NCI-H526 (cell line): ENCODE measurements at regions not wholly inside any gene's neighbourhood (a gene's known extent, or its start where the extent isn't known, plus 50 kb on each side); places are given as distances from the start of the nearest gene placed in this dataset.
"Not testable (repeated sequence)": the region's sequence is repeated elsewhere in the genome, so short reads cannot be mapped to it uniquely, and the experiment has no call there.

Experiments
- DNase-seq, 2 experiments: peaks; one replicate each; lab custom pipeline; 2025; lab: John Stamatoyannopoulos, UW

DNA sequence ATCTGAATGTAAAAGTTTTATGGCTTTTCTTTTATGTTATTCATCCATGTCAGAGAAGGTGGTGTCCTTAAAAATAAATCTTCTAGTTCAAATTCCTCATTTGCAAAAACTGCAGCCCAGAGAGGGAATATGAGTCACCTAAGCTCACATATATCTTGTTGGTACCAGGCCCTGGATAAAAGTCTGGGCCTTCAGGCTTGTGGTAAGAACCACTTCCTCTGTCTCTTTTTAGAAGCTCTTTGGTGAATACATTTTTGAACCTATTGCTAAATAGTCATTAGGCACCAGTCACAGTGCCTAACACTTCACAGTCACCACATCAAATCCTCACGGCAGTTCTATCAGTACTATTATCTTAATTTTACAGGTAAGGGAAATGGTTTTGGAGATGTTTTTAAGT lies 199.2 kb downstream of the KCNS3 start:
- DNase-seq = no peak

DNA sequence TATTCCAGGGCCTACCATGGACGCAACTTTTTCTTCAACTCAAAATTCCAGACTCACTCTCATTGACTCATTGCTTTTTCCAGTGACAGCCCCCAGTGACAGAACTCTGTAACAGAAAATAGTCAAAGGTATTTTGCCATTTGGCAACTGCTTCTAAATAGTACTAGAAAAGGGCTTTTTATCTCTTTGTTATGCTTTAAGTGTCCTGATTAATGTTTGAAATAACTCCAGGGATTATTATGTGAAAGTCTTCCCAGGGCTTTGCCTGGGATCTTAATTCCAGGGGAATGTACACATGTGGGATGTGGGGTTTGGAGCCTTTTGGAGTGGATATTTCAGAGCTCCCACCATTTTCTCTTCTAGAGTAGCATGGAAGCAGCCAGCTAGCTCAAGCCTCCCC lies 198.8 kb downstream of the KCNS3 start:
- no peak for DNase-seq

DNA sequence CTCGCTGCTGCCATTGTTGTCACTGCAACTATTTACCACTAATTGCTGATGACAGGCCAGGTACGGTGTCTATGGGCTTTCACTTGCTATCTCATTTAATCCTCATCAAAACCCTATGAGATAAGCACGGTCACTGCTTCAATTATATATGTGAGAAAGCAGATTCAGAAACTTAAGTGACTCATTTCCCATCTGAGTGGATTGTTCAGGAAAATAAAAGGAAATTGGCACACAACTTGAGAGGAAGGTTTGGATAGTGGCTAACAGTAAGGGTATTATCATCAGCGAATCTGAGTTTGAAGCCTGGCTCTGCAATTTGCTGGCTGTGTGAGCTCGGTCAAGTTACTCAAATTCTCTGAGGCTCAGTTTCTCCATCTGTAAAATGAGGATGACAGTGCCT lies 196.0 kb downstream of the KCNS3 start:
- DNase-seq = no peak

DNA sequence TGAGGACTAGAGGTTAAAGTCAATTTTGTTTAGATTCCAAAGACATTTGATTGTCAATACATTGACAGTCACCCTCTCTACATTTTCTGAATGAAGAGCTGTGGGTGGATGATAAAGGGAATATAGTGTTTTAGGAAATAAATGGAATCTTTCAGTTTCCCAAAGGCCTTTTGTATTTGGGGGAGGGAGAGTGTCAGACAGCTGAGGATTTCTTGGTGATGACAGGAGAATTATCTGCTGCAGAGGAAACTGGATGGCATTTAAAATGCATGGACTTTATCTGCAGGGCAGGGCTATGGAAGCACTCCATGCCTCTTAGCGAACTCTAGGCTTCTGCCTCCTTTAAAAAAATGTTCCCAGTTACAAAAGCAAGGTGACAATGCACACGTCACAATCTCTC lies 195.1 kb downstream of the KCNS3 start:
- DNase-seq = no peak

DNA sequence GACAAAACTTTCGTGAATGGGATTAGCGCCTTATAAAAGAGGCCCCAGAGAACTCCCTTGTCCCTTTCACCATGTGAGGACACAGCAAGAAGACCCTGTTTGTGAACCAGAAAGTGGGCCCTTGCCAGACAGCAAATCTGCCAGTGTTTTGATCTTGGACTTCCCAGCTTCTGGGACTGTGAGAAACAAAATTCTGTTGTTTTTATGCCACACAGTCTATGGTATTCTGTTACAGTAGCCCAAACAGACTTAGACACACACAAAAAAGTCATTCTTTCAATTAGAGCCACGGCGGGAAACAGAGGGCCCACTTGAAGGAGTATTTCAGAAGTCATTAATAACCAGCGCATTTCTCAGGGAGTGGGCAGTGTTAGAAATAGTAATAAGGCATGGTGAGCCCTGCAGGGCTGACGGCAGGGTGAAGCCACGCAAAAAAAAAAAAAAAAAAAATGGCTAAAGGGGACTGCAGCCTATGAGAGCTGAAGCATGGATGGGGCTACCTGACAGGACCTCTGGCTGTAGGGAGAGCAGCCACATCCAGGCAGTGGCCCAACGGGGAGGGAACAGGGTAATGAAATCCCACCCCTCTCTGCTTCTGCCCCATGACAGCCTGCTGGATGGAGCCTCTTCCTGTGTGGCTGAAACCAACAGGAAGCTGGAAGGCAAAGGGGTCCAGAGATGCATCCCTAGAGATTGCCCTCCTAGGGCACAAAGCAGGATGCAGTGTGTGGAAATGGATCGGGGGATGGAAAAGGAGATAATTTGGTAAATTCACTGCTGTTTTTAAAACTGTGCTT lies 189.3 kb downstream of the KCNS3 start:
- DNase-seq = no peak

DNA sequence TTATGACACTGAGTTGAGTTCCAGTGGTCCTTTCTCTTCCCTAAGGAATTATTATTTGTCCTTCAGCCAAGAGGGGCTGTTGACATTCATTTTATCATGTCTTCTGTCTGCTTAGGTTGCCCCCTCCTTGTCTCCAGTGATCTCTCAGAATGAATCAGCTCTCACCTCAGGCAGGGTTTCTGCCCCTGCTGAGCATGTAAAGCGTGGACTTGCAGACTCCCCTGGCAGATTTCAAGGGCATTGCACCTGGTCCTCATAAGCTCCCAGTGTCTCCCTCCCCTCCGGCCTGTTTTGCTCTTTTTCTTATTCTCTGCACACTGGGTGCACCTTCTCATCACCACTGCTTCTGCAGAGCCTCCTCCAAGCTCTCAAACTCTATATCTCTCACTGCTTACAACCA lies 188.4 kb downstream of the KCNS3 start:
- DNase-seq = no peak

DNA sequence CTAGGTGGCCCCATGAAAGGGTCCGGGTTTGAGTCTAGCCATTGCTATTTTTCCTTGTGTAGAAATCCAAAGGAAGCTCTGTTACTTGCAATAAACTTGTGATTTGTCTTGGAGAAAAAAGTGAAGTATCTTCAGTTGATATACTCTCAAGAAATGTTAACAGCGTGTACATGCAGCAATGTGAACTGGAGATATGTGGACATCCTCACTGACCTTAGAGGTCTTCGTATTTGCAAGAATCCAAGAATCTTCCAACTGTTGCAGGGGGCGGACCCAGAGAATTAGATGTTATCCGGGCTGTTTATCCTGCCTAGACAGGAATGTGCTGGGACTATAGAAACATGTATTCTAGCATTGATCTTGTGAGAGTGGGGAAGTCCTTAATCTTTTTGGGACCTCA lies 187.6 kb downstream of the KCNS3 start:
- no peak for DNase-seq

DNA sequence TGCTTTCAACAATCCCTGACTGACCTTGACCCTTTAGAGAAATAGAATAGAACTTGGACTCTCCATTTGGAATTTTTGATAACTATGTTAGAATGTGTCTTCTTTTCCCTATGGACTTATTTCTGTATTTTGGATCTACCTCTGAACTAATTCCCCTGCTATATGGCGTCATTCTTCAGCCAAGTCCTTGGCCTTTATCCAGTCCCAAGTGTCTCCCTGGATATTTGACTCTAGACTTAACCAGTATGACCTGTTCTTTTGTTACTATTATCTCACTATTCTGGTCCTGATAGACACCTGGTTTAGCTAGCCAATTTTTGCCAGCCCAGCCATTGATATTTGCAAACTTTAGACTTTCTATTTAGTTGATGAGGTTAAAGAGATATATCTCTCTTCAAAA lies 186.8 kb downstream of the KCNS3 start:
- no peak for DNase-seq

DNA sequence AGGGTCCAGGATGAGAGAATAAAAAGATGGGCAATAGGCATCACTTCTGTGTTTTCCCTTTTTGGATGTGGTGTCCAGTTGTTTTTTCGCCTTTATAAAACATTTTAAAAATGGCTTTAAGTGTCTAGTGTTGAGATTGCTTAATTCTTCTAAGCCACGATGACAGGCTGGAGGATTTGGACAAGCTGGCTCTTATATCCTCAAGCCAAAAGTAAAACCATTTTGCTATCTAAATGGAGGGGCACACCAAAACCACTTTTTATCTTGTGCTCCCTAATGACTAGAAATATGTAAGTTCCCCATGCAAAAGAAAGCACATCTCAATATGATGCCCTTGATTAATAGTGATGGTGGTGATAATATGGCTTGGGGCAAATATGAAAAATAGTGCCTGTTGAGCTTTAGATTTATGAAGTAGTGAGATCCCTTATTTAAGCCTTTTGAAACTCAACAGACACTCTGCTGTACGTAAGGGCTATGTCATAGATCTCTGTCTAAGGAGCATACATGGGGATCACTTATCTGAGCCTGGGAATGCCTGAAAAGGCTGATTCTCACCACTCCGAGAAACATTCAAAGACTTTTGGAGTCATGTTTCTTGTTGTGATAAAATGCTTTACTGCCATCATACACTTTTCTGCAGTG lies 185.5 kb downstream of the KCNS3 start:
- DNase-seq = no peak

DNA sequence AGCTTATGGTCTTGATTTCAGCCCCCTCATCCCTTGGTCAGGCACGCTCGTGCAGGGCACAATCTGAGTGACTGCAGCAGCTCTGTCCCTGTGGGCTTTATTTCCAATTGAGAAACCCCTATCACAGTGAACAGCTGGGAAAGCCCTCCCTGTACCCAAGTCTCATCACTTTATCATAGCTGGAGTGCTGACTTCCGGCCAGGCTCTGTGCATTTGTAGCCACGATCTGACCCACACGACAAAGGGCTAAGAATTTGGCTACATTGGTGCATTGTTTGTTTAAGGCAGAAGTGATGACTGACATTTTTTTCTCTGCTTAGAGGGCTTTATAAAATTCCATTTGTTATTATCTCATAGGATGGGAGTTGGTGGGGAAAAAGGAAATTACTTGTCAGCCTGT lies 184.4 kb downstream of the KCNS3 start:
- DNase-seq = no peak

DNA sequence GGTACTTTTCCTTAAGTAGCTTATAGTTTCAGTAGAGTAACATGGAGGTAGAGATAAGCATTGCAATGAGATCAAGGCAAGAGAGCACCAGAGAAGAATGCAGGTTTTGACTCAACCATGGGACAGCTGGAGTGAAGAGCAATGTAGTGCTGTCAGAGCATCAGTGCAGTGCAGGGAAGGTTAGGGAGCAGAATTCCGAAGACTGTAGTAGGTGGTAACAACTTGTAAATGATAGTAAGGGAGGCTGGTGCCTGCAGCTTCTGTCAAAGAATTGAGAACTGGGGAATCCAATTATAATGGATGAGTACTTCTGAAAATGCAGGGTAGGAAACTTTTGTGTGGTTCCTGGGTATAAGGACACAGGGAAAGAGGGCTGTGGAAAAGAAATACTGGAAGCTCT lies 183.2 kb downstream of the KCNS3 start:
- DNase-seq = no peak

DNA sequence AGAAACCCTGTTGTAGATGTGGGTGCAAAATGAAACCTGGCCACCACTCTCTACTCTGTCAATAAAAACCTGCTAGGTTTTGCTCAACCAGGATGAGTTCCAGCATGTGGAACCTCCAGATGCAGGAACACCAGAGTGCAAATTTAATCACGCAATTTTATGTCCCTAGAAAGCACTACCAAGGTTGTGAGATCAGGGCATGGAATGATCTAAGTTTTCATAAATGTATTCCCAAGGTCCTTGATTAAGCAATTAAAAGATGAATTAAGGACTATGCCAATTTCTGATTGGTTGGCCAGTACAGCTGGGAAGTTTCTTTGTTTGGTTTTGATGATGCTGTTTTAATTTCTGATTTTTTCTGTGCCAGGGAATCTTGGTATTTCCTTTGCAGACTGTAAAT lies 179.2 kb downstream of the KCNS3 start:
- DNase-seq = no peak

DNA sequence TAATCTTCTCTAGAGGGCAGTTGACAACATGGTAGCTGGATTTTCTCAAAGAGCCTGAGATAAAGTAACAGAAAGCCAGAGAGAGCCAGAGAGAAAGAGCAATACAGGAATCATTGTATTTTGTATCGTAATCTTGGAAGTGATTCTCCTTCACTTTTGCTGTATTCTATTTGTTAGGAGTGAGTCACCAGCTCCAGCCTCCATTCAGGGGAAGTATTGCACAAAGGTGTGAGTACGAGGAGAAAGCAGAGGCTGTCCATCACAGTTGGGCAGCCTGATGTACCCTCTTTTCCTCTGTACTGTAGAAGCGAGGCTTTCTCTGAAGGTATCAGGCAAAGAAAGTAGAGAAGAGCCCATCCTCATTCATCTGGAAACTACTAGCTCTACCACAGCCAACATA lies 176.8 kb downstream of the KCNS3 start:
- no peak for DNase-seq

DNA sequence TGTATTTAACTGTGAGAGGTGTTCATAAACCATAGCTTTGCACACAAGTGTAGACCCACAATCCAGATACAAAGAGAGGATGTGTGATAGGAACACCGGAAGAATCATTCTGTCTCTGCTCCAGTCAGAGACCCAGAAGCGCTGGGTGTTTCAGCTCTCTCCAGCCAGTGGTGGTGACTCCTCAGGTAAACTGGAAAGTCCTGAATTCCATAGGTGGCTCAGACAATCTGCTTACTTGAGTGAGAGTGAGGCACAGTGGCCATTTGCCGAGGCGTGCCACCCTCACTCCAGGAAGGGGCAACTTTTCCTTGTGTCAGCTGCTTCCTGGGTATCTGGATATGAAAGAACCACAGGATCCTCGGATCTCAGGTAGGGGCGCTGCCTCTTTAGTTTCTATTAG lies 171.5 kb downstream of the KCNS3 start:
- no peak for DNase-seq

DNA sequence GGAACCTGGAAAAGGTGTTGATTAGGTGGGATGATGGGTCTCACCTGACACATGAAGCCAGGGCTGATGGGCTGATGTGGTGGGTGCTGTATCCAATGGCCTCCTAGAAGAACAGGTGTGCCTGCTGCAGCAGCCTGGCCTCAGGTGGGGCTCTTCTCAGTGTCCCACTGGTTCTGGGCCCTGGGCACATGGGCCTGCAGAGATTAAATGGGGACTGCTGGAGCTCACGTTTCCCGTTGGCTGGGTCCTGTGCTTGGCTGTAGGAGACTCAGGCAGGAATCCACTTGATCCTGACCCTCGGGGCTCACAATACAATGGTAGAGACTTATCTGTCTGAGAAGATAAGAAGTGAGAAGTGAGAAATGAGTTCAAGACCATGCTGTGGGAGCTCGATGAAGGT lies 170.9 kb downstream of the KCNS3 start:
- no peak for DNase-seq

DNA sequence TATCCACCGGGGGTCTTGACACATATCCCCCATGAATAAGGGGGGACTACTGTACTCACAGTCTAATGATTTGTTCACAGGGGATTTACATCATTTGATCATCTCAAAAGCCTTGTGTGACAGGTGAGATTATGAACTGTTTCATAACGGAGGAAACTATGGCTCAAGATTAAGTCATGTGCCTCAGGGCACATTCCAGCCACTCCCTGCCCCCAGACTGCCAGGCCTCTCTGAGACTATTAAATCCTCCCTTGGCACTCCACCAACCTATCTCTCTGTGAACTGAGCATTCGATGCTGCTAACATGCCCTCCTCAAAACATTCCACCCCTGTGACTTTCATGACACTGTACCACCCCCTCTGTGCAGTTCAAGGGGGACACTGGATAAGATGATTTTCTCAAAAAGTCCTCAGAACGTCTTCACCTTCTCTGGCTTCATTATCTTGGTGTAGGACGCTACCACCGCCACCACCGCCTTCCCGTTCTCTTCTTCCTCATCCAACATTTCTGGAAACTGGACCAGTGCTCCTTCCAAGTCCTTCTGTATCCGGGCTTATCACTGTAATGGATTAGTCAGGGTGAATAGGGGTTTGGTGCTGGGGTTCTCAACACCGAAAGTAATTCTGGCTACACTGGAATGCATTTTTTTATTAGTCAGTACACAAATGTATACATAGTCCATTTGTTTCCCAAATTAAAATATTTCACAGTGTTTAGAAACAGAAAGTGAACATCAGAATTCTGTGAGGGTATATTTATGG lies 169.6 kb downstream of the KCNS3 start:
- DNase-seq = no peak

DNA sequence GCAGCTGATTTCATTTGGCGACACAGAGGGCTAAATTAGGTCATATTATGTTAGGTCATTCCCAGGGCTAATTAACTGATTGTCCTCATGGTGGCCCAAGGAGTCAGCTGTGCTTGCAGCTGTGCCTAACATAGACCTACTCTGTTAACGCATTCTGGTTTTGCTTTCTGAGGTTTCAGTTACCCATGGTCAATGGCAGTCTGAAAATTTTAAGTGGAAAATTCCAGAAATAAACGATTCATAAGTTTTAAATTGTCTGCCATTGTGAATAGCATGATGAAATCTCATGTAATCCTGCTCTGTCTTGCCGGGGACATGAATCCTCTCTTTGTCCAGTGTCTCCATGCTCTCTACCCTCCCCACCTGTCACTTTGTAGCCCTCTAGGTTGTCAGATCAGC lies 168.7 kb downstream of the KCNS3 start:
- no peak for DNase-seq

DNA sequence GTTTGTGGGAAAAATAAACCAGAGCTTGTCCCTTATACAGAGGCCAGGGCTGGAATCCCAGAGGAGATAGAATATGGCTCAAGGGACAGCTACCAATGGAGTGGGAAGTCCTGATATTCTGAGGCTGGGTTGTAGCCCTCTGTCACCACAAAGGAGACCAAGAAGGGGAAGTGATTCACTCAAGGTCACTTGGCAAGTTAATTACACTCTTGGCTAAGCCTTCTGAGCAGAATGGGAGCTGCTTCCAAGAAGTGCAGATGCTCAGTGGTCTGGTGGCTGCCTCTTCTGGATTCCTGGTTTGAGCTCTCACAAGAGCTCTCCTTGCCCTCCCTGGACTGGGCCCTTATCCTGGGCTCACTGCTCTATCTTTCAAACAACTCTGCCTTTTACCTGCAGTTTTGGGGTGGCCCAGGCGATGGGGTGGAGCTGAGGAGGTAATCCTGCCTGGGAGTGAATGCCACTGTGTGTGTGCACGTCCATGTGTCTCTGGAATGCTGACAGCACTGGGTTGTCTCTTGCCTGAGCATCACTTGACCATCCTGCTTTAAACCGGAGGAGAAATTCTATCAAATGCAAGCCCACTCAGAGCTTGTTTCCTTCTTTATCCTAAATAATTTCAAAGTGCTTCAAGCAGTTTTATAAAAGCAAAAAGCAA lies 168.2 kb downstream of the KCNS3 start:
- no peak for DNase-seq

DNA sequence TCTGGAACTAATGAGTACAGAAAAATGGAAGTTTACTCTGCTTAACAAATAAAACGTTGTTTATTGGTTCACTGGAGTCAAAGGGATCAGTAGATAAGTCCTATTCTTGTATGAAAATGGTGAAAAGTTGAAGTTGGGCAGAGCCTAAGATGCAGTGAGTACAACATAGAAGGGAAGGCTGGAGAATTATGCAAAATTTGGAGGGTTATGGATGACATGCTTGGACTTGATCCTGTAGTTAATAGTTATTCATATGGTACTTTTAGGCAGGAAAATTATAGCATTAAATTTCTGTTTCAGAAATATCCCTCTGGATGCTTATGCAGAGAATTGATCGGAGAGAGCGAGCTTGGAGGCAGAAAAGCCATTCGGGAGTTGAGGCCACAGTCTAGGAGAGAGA lies 167.6 kb downstream of the KCNS3 start:
- DNase-seq = no peak

DNA sequence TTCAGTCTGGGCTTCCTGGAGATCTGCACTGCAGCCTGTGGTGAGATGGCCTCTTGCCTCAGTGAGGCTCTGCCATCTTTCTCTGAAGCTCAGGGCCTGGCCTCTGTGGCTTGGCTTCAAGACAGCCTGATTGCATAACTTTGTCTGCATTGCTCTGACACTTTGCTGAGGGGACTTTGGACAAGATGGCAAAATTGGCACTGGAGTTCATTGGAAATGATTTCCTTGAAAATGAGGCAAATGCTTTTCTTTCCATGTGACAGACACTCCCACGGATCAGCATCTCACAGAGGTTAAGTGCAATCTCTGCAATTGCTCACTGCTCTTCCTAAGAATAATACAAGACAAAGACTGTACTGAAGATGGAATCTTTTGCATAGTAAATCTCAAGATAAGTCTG lies 166.8 kb downstream of the KCNS3 start:
- DNase-seq = no peak

DNA sequence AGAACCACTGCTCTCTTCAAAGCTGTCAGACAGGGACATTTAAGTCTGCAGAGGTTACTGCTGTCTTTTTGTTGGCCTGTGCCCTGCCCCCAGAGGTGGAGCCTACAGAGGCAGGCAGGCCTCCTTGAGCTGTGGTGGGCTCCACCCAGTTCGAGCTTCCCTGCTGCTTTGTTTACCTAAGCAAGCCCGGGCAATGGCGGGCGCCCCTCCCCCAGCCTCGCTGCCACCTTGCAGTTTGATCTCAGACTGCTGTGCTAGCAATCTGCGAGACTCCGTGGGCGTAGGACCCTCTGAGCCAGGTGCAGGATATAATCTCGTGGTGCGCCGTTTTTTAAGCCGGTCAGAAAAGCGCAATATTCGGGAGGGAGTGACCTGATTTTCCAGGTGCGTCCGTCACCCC lies 138.9 kb downstream of the KCNS3 start:
- not testable (repeated sequence) for DNase-seq

DNA sequence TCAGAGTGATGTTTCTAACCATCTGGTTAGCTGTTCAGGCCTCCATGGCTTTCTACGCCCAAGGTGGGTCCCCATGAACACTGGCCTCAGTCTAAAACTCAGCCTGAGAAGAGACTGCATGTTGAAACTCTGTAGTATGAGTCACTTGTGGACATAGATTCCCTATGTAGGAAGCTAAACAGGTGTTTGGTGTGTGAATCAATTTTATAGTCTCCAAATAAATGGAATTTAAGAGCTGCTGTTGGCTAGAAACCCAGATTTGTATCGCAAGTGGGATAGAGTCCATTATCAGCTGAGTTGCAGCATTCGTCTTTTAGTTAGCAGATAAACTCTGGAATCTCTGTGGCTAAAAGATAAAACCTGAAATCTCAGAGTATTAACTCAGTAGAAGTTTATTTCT lies 131.4 kb downstream of the KCNS3 start:
- no peak for DNase-seq

DNA sequence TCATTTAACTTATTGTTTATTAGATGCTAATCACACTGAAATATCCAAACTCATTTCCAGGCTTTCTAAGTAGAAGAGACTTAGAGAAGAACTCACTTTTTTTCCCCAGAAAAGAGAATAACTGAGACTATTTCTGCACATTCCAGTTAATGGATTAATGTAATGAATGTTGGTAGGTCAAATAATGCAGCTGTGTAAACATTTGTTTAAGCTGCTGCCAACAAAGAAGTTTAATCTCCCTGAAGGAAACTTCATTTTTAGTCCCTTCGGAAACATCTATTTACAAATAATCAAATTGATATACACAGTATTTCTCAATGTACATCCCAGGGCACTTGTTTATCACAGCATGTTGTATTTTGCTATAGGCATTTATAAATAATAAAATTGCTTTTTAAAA lies 126.9 kb downstream of the KCNS3 start:
- DNase-seq = no peak
